VCaP (cell line): ENCODE measurements at regions not wholly inside any gene's neighbourhood (a gene's known extent, or its start where the extent isn't known, plus 50 kb on each side); places are given as distances from the start of the nearest gene placed in this dataset.

ENCODE experiments used
- H3K27ac ChIP-seq: fragments of 450-650 bp; 2 replicates; pipeline ENCODE4 v1.5.1; 2017
- CTCF ChIP-seq: fragments of 450-650 bp; conservative IDR thresholded peaks from 2 replicates; pipeline ENCODE4 v1.5.1; 2017; ENCODE audit warnings: mild to moderate bottlenecking, moderate library complexity

- no peak overlapping the region for H3K27ac ChIP-seq
- TF ChIP-seq CTCF = no peak
Measured at GRCh38 chr2:172658945-172659344, 76.7 kb upstream of the RAPGEF4 start.

- no peak overlapping the region for H3K27ac ChIP-seq
- TF ChIP-seq CTCF = no peak
Measured at GRCh38 chr2:172662099-172662498, 73.5 kb upstream of the RAPGEF4 start.

- TF ChIP-seq CTCF = no peak
- H3K27ac ChIP-seq = no peak overlapping the region
Measured at GRCh38 chr2:172664766-172665165, 70.9 kb upstream of the RAPGEF4 start.

- H3K27ac ChIP-seq = no peak overlapping the region
- TF ChIP-seq CTCF = no peak
Measured at GRCh38 chr2:172667581-172668325, 67.9 kb upstream of the RAPGEF4 start.

- TF ChIP-seq CTCF = no peak
- no peak overlapping the region for H3K27ac ChIP-seq
Measured at GRCh38 chr2:172671501-172671900, 64.1 kb upstream of the RAPGEF4 start.

- no peak overlapping the region for H3K27ac ChIP-seq
- TF ChIP-seq CTCF = no peak
Measured at GRCh38 chr2:172672114-172672513, 63.5 kb upstream of the RAPGEF4 start.

GRCh38 chr2:172673056-172673683, 62.5 kb upstream of the RAPGEF4 start:
- TF ChIP-seq CTCF = no peak
- H3K27ac ChIP-seq = no peak overlapping the region
